ENCODE measurements at regions not wholly inside any gene's neighbourhood (a gene's known extent, or its start where the extent isn't known, plus 50 kb on each side); places are given as distances from the start of the nearest gene placed in this dataset.

- TF ChIP-seq CTCF (IDR thresholded peaks at IDR 0.05) (no peak), POLR2A (IDR thresholded peaks at IDR 0.05) (no peak), POLR2AphosphoS5 (IDR thresholded peaks at IDR 0.05) (no peak)
Observed at GRCh38 chr7:155885167-155886155, 73.2 kb upstream of the SHH start.
